Ovary (tissue), 3 donors: ENCODE measurements at regions not wholly inside any gene's neighbourhood (a gene's known extent, or its start where the extent isn't known, plus 50 kb on each side); places are given as distances from the start of the nearest gene placed in this dataset.

Experiments
- EP300 ChIP-seq: sonication (generic); formaldehyde crosslinking; IDR thresholded peaks from one replicate; pipeline ENCODE4 v1.6.1; 2017; ENCODE audit warnings: antibody characterized with exemption
- POLR2A ChIP-seq: fragments of 450-650 bp; IDR thresholded peaks from one replicate; pipeline ENCODE4 v1.6.1; 2017; ENCODE audit warnings: antibody characterized with exemption, mild to moderate bottlenecking, moderate library complexity
- TF ChIP-seq, protein P1 (sequence below), 3 donors: fragments of 450-650 bp in 2 of 3; fragments of 200-600 bp in 1 of 3; IDR thresholded peaks; one replicate each; pipeline versions ENCODE4 v1.5.1 to v1.8.0; 2016 to 2022; ENCODE audit warnings: antibody characterized with exemption in 3 of 3, mild to moderate bottlenecking in 1 of 3
- donor health status: DM: no; HTN: no; CAD: no.

DNA sequence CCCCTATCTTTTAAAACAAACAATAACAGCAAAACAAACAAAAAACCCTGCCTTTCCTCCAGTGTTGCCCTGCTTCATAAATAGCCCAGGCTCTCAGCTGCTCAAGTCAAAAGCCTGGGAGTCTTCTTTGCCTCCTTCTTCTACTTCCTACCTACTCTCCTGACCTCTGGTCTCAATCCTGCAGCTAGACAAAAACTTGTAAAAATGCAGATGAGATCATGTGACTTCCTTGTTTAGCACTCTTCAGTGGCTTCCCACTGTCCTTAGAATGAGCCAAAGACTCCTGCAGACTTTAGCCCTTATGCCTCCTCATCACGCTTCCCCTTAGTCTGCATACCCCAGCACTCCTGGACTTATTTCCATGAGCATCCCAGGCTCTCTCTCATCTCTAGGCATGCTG lies 55.0 kb upstream of the ZNF644 start:
- TF ChIP-seq, protein P1, sequence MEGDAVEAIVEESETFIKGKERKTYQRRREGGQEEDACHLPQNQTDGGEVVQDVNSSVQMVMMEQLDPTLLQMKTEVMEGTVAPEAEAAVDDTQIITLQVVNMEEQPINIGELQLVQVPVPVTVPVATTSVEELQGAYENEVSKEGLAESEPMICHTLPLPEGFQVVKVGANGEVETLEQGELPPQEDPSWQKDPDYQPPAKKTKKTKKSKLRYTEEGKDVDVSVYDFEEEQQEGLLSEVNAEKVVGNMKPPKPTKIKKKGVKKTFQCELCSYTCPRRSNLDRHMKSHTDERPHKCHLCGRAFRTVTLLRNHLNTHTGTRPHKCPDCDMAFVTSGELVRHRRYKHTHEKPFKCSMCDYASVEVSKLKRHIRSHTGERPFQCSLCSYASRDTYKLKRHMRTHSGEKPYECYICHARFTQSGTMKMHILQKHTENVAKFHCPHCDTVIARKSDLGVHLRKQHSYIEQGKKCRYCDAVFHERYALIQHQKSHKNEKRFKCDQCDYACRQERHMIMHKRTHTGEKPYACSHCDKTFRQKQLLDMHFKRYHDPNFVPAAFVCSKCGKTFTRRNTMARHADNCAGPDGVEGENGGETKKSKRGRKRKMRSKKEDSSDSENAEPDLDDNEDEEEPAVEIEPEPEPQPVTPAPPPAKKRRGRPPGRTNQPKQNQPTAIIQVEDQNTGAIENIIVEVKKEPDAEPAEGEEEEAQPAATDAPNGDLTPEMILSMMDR (IDR thresholded peaks at IDR 0.05), result no peak
- no peak for TF ChIP-seq POLR2A
- TF ChIP-seq EP300, result no peak
